Right renal cortex interstitium (tissue), 3 donors: ENCODE measurements at regions not wholly inside any gene's neighbourhood (a gene's known extent, or its start where the extent isn't known, plus 50 kb on each side); places are given as distances from the start of the nearest gene placed in this dataset.
"Not testable (repeated sequence)": the region's sequence is repeated elsewhere in the genome, so short reads cannot be mapped to it uniquely, and the experiment has no call there.

Experiments used
- DNase-seq, 3 donors: peaks; one replicate each; pipeline ENCODE4 v3.0.0-alpha.2; 2013; ENCODE audit warnings: low read depth in 3 of 3, low spot score in 2 of 3

DNA sequence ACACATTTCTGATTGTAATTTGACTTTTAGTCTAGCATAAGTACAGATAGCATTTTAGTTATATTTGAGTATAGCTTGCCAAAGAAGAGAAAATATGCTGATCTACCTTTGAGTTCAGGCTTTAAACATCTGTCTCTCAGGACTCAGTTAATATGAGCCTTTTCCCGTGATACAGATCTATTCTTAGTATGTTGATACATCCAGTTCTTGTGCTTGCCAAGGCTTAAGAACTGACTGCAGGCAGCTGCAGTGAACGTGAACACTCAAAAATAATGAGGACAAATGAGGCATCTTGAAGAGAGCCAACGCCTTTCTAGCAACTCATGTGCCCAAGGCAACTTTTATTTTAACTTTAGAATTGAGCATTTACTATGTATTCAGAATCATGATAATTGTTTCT, 325.5 kb downstream of the SI start:
- no peak for DNase-seq

- no peak for DNase-seq
These were observed 329.7 kb downstream of the SI start for GRCh38 chr3:164748626-164749025.

GRCh38 chr3:164741869-164742268, 336.4 kb downstream of the SI start:
- DNase-seq: no peak

- no peak for DNase-seq
These were observed 341.1 kb downstream of the SI start for GRCh38 chr3:164737174-164737573.

DNA sequence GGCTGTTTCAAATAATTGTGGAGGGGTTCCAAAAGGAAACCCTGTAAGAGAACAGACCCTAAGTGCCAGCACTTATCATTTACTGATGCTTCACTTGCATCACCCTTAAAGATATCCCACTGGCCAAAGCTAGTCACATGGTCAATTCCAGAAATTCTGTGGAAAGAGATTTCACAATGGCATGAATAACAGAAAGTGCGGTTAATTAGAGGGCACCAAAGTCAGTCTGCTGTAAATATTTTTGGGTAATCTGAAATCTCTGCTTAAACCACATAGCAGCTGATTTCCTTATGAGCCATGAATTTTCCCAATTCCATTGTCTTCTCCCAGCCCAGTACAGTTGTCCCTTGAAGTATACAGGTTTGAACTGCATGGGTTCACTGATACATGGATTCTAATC, 346.1 kb downstream of the SI start:
- DNase-seq: no peak

DNA sequence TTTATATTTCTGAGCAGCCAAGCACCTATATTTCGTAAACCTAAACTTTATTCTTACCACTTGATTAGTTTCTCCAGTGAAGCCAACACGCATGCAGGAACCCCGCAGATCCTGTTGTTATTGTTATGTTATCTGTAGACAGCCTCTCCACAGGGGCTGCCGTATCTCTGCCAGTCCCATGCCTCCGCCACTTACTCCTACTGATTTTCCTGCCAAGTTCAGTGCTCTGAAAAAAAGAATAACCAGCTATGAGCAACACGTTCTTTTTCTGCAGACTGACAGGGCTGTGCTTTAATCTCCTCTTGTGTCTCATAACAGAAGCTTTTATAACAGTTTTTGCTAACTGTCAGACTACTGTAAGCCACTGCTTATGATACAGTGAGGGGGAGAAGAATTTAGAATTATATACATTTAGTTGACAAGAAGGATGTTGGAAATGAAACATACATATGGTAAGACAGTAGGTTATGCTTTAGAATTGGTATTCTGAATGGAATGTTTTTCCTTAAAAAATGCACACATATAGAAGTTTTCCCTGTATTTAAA, 347.4 kb downstream of the SI start:
- DNase-seq: no peak

DNA sequence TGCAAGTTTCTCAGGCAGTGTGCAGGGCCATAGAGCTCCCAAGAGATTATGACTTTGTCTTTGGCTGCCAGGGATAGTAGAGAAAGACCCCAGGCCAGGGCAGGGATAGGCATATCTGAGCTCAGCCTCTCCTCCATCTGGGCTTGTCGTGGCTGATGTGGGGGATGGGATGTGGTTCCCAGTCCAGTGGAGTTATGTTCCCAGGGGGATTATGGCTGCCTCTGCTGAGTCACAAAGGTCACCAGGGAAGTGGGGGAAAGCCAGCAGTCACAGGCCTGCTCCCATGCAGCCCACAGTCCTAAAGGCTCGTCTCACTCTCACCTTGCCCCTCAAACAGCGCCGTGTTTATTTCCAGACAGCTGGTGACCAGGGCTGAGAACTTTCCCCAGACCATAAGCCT, 354.9 kb downstream of the SI start:
- DNase-seq: no peak

- not testable (repeated sequence) for DNase-seq
These were observed 375.5 kb downstream of the SI start for GRCh38 chr3:164702808-164703207.

DNA sequence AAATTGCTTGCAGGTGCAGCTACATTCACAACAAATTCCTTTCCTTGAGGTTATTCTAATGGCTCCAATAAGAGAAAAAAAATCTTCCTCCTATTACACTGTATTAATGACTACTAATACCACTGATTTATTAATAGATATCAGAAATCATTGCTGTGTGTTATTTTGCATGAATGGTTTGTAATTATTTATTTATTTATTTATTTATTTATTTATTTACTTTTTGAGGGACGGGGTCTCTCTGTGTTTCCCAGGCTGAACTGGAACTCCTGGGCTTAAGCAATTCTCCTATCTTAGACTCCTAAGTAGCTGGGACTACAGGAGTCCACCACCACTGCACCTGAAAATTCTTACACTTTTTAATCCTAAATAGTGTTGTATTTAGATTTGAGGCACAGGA, 390.4 kb downstream of the SI start:
- DNase-seq: no peak

- DNase-seq: no peak
These were observed 391.1 kb downstream of the SI start for GRCh38 chr3:164687211-164687610.

DNA sequence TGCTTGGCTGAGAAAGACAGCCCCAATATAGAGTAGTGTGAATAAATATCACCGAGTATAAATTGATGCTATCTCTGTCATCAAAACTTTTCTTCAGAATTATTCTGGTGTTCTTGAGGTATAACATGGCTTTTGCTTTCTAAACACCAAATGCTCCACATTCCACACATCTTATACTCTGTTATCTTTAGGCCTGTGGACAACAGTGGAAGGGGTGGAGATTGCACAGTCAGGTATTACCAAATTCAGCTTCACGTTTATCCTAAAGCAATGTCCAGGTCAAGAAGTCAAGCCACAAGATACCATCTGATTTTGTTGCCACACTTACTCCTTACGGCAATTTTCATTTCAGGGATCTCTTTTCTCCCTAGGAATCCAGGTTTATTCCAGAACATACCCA, 394.8 kb downstream of the SI start:
- no peak for DNase-seq

DNA sequence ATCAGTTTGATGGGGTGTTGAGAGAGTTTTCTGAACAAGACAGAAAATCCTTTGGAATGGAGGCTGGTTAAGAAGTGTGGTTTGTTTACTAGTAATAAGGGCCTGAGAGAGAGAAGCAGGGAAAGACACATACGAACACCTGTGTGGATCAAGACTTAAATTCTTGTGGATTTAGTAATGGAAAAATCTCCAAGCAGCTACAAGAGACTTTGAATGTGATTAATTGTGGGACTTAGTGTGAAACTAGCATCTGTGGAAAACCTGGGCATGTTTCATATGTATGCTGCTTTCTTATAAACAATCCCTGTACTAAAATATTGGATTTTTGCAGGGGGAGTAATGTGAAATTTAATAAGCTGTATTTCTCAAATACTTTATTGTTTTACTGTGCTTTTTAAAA, 399.1 kb downstream of the SI start:
- DNase-seq: no peak

DNA sequence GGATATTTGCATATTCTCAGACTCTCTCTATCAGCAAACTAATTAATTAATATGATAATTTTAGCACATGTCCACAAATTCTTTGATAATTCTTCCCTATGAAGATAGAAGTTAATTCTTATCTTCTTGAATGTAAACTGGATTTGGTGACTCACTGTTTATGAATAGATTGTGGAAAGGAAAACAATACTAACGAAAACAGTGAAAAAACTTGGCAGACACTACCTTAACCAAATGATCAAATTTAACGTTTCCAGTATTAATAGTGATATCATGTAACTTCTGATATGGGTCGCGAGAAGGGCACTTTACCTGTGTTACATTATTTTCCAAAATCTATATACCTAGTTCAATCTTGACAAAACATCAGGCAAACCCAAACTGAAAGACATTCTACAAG, 401.0 kb downstream of the SI start:
- no peak for DNase-seq

- DNase-seq: no peak
These were observed 404.6 kb downstream of the SI start for GRCh38 chr3:164673738-164674137.

DNA sequence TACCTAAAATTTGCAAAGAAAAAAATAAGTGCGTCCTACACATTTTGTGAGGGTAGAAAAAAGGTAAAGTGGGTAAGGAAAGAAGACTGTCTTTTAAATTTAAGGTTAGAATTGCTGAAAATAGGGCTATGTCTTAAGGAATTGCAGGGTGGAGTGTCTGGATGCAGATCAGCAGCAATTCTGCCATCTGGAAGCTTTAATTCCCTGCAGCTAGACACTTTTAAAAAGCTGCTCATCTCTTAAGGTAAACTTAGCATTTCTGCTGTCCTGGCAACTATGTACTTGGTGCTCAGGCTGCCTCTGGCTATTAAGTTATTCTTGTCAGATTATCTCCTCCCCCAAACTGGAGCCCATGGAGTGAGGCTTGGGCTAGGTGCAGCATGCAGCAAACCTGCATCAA, 420.2 kb downstream of the SI start:
- no peak for DNase-seq

DNA sequence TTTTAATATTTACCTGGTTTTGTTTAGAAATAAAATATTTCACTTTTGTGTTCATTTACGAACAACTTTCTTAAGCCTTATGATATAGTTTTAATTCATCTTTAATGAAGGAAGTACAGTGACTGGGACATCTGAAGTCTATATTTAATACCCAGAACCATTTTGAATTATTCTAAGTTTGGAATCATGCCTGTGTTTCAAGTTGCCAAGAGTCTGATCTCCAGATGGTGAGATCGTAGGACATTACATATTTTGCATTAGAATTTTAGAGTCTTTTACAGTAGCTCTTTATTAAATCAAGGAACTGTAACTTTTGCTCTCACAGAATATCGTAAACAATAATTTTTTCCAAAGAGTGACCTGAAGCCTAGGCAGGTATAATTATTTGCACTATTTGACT, 420.7 kb downstream of the SI start:
- no peak for DNase-seq

- DNase-seq: no peak
These were observed 422.8 kb downstream of the SI start for GRCh38 chr3:164655462-164655861.

GRCh38 chr3:164641071-164641470, 437.2 kb downstream of the SI start:
- no peak for DNase-seq

DNA sequence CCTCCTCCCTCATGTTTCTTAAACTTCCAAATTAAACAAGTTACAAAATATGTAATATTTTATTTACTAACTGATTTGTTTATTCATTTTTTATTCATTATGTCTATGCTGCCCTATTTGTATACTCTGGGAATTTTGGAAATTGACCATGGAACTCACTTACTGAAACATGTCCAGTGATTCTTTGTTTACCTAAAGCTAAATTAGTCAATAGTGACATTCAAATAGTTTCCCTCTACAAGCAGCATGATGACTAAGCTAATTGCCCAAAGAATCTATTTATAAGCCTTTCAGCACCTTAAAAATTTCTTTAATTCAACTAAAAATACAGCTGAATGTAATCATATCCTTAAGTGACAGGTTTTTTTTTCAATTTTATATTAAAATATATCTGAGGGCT, 437.7 kb downstream of the SI start:
- no peak for DNase-seq

GRCh38 chr3:164620956-164621355, 457.3 kb downstream of the SI start:
- no peak for DNase-seq

GRCh38 chr3:164620423-164620822, 457.9 kb downstream of the SI start:
- no peak for DNase-seq

DNA sequence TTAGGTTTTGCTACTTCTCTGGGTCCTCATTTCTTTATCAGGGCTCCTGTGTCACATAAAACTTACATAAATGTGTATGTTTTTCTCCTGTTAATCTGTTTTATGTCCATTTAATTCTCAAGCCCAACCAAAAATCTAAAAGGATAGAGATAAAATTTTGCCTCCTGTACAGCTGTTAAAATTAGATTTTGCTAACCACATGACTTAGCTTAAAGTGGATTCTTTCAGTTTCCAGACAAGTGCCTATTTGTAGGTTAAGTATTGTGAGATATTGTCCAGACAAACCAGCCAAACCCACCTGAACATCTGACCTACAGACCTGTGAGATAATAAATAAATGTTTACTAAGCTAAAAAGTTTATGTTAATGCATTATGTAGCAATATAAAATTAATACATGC, 465.5 kb downstream of the SI start:
- no peak for DNase-seq

- no peak for DNase-seq
These were observed 469.6 kb downstream of the SI start for GRCh38 chr3:164608554-164609276.
